HepG2 (cell line): ENCODE measurements at regions not wholly inside any gene's neighbourhood (a gene's known extent, or its start where the extent isn't known, plus 50 kb on each side); places are given as distances from the start of the nearest gene placed in this dataset.

Source experiments
- ATAC-seq: fragments of 200-7000 bp; cut with Tn5 transposase; 3 replicates; pipeline ENCODE4 v1.9.1; 2020; ENCODE audit warnings: mild to moderate bottlenecking, moderate library complexity
- BruUV-seq: library from RNA; stranded (reverse); fragments of 400-500 nt; replicated peaks from 2 replicates; lab custom pipeline; 2021; lab: Mats Ljungman, UMichigan
- CTCF ChIA-PET: fragments of 300-600 bp; formaldehyde crosslinking; extraction: SDS; loops from one replicate; lab custom pipeline; 2021; ENCODE audit warnings: low total read pairs, inconsistent platforms, low intra/inter-chr PET ratio; lab: Yijun Ruan, JAX
- POLR2A ChIA-PET: fragments of 350-600 bp; sonication (Branson Sonifier 250); formaldehyde crosslinking; loops from one replicate; lab custom pipeline; 2020; ENCODE audit warnings: antibody characterized with exemption, inconsistent platforms; lab: Yijun Ruan, JAX
- DNase-seq: peaks from one replicate; pipeline ENCODE4 v3.0.0-alpha.2; 2015; ENCODE audit warnings: low spot score
- FAIRE-seq: peaks from 3 replicates; lab custom pipeline; 2011; peaks lifted over from hg19 to GRCh38; lab: Jason Lieb, UNC
- H2AFZ ChIP-seq: one replicate; pipeline ENCODE4 v1.6.1; 2011; ENCODE audit warnings: low read length, inconsistent platforms
- H3K27ac ChIP-seq: fragments of 300-600 bp; 3 replicates; pipeline ENCODE4 v1.8.0; 2011; ENCODE audit warnings: mixed run types, mild to moderate bottlenecking, mixed read lengths, low read length, inconsistent platforms; ENCODE audit not compliant: insufficient read depth; ENCODE audit errors: extremely low read length
- H3K27me3 ChIP-seq, 2 experiments: fragments of 200-600 bp in 1 of 2; 2 replicates in 1 of 2; 3 replicates in 1 of 2; pipeline versions ENCODE4 v1.6.0 to v1.8.0; 2011; ENCODE audit warnings: low read length in 2 of 2, mild to moderate bottlenecking in 2 of 2, moderate library complexity in 2 of 2, inconsistent platforms in 1 of 2; ENCODE audit not compliant: insufficient read depth in 2 of 2, control insufficient read depth in 1 of 2
- H3K36me3 ChIP-seq, 2 experiments: fragments of 200-600 bp in 1 of 2; replicated peaks in 1 of 2; 2 replicates in 1 of 2; 3 replicates in 1 of 2; pipeline versions ENCODE4 v1.5.1 to v1.8.0; 2011; ENCODE audit warnings: low read length in 2 of 2, inconsistent platforms in 1 of 2; ENCODE audit not compliant: insufficient read depth in 2 of 2, control insufficient read depth in 1 of 2
- H3K4me1 ChIP-seq: 2 replicates; pipeline ENCODE4 v1.5.1; 2012; ENCODE audit warnings: low read length, inconsistent platforms; ENCODE audit not compliant: insufficient read depth
- H3K4me2 ChIP-seq: 2 replicates; pipeline ENCODE4 v1.6.0; 2011; ENCODE audit warnings: low read depth, low read length, inconsistent platforms
- H3K4me3 ChIP-seq, 3 experiments: fragments of 200-600 bp in 1 of 3; sonication (generic), shearing (Covaris generic) in 1 of 3; replicated peaks in 1 of 3; 2 replicates each; pipeline ENCODE4 v1.5.1; 2011 to 2016; ENCODE audit warnings: low read length in 3 of 3, inconsistent platforms in 2 of 3, low read depth in 2 of 3, mild to moderate bottlenecking in 2 of 3, control low read depth in 1 of 3, mixed read lengths in 1 of 3; ENCODE audit not compliant: insufficient read depth in 1 of 3
- H3K79me2 ChIP-seq: one replicate; pipeline ENCODE4 v1.6.1; 2011; ENCODE audit warnings: low read length, inconsistent platforms; ENCODE audit not compliant: insufficient read depth
- H3K9ac ChIP-seq: 2 replicates; pipeline ENCODE4 v1.6.0; 2011; ENCODE audit warnings: mild to moderate bottlenecking, low read depth, low read length, inconsistent platforms; ENCODE audit not compliant: insufficient read depth
- H3K9me3 ChIP-seq: 2 replicates; pipeline ENCODE4 v1.5.1; 2012; ENCODE audit warnings: mild to moderate bottlenecking, low read length
- H4K20me1 ChIP-seq: 2 replicates; pipeline ENCODE4 v1.6.0; 2011; ENCODE audit warnings: inconsistent platforms, mild to moderate bottlenecking, low read length, moderate library complexity; ENCODE audit not compliant: insufficient read depth
- ASH2L ChIP-seq: fragments of 300-600, 200-600 bp; sonication (generic); IDR thresholded peaks from 2 replicates; pipeline ENCODE4 v1.7.0; 2017; ENCODE audit warnings: low read depth, mild to moderate bottlenecking, moderate library complexity, mixed read lengths, low read length; ENCODE audit not compliant: insufficient read length
- ATF7 ChIP-seq, 2 experiments: fragments of 450-650 bp in 1 of 2; sonication (generic) in 1 of 2; formaldehyde crosslinking in 1 of 2; IDR thresholded peaks; 2 replicates each; pipeline versions ENCODE4 v1.4.0 to v1.6.1; 2016 to 2020; ENCODE audit warnings: antibody characterized with exemption in 1 of 2, mild to moderate bottlenecking in 1 of 2, missing genetic modification reagents in 1 of 2
- BCLAF1 ChIP-seq: fragments of 450-650 bp; IDR thresholded peaks from 2 replicates; pipeline ENCODE4 v1.6.1; 2017; ENCODE audit warnings: mild to moderate bottlenecking
- CEBPB ChIP-seq: IDR thresholded peaks from 2 replicates; pipeline ENCODE4 v1.6.1; 2011; ENCODE audit warnings: low read depth, low read length, improper control_type of control experiment, borderline replicate concordance
- HNRNPLL ChIP-seq: fragments of 200-400 bp; formaldehyde crosslinking; IDR thresholded peaks from 2 replicates; pipeline ENCODE4 v1.6.1; 2017; ENCODE audit warnings: mild to moderate bottlenecking, low read depth, low read length; ENCODE audit not compliant: poor library complexity, severe bottlenecking
- KAT2B ChIP-seq: fragments of 150-350 bp; IDR thresholded peaks from 2 replicates; pipeline ENCODE4 v1.6.1; 2014; ENCODE audit warnings: low read depth, low read length, borderline replicate concordance
- KLF15 ChIP-seq: sonication (generic); formaldehyde crosslinking; IDR thresholded peaks from 2 replicates; pipeline ENCODE4 v1.8.1; 2023; ENCODE audit warnings: borderline replicate concordance, mild to moderate bottlenecking, inconsistent platforms, missing genetic modification reagents, mixed read lengths
- MLLT10 ChIP-seq: sonication (generic); formaldehyde crosslinking; IDR thresholded peaks from 2 replicates; pipeline ENCODE4 v1.4.0; 2020; ENCODE audit warnings: missing genetic modification reagents
- NFYB ChIP-seq: sonication (generic); formaldehyde crosslinking; IDR thresholded peaks from 2 replicates; pipeline ENCODE4 v1.4.0; 2020; ENCODE audit warnings: missing genetic modification reagents
- TCF12 ChIP-seq, 2 experiments: fragments of 450-650 bp in 1 of 2; sonication (generic) in 1 of 2; formaldehyde crosslinking in 1 of 2; IDR thresholded peaks; 2 replicates each; pipeline versions ENCODE4 v1.6.1 to v1.8.0; 2017 to 2022; ENCODE audit warnings: antibody characterized with exemption in 1 of 2, mild to moderate bottlenecking in 1 of 2, missing genetic modification reagents in 1 of 2, moderate library complexity in 1 of 2
- WGBS: methylation state at CpG from one replicate; pipeline ENCODE4 v1.1.6; 2017; ENCODE audit warnings: low lambda C conversion rate; 5-methylcytosine and 5-hydroxymethylcytosine counted together
- in situ Hi-C: cut with HindIII; loops from 2 replicates; pipeline ENCODE4 v1.10.0; 2017; ENCODE audit warnings: low pct_unique_long_range_greater_than_20kb; ENCODE audit not compliant: extremely low pct_ligation_motif_present
- intact Hi-C: fragments of 100-400 bp; cut with micrococcal nuclease; formaldehyde crosslinking; loops from one replicate; pipeline ENCODE4 v1.10.0; 2022; ENCODE audit not compliant: unreplicated experiment

- H3K36me3 ChIP-seq, result no peaks in the 10 kb centered on the region
- H3K79me2 ChIP-seq, result no peaks in the 10 kb centered on the region
- H3K27ac ChIP-seq, result no peak overlapping the region
- no peak overlapping the region for H3K4me3 ChIP-seq
- POLR2A ChIA-PET, result no interaction called here
- WGBS, result 1% methylated on average over 4 of the region's 4 CpGs
- H3K9me3 ChIP-seq, result peaks cover 17% of the 10 kb centered on the region
- intact Hi-C loops, result no loop called here
- H3K4me1 ChIP-seq, result no peaks in the 10 kb centered on the region
- ATAC-seq, result no peak
- DNase-seq, result no peak
- CTCF ChIA-PET, result no interaction called here
- H3K9ac ChIP-seq, result no peak overlapping the region
- BruUV-seq, result no TSS peak
- FAIRE-seq, result no peak
- H3K4me2 ChIP-seq, result no peak overlapping the region
- no peaks in the 10 kb centered on the region for H3K27me3 ChIP-seq
- no peaks in the 10 kb centered on the region for H4K20me1 ChIP-seq
- H2AFZ ChIP-seq, result no peak overlapping the region
- in situ Hi-C loops, result no loop called here
- TF ChIP-seq ASH2L, result no peak
- no peak for TF ChIP-seq TCF12 (IDR thresholded peaks at IDR 0.05)
- TF ChIP-seq TCF12 (CRISPR knock-in tag; IDR thresholded peaks at IDR 0.05), result no peak
- TF ChIP-seq HNRNPLL, result no peak
- no peak for TF ChIP-seq NFYB (CRISPR knock-in tag)
- no peak for TF ChIP-seq KLF15 (CRISPR knock-in tag)
- peak; percentile 31; the same call in 1 of the 2 replicates for TF ChIP-seq ATF7 (IDR thresholded peaks at IDR 0.05)
- no peak for TF ChIP-seq ATF7 (CRISPR knock-in tag; IDR thresholded peaks at IDR 0.05)
- TF ChIP-seq MLLT10, result no peak
- TF ChIP-seq CEBPB, result peak; percentile 52; the same call in 1 of the 2 replicates
- no peak for TF ChIP-seq BCLAF1
- no peak for TF ChIP-seq KAT2B
Observed at GRCh38 chr2:52956118-52956517, 811.5 kb upstream of the CHAC2 start.
